KMS-11 (cell line): ENCODE measurements at regions not wholly inside any gene's neighbourhood (a gene's known extent, or its start where the extent isn't known, plus 50 kb on each side); places are given as distances from the start of the nearest gene placed in this dataset.

Experiments
- H2AFZ ChIP-seq: fragments of 200-600 bp; sonication (generic); 2 replicates; pipeline ENCODE4 v1.6.1; 2016; ENCODE audit warnings: antibody characterized with exemption, mixed run types, low read depth
- H3K27ac ChIP-seq: fragments of 200-600 bp; sonication (generic); 2 replicates; pipeline ENCODE4 v1.6.1; 2016; ENCODE audit warnings: mild to moderate bottlenecking, mixed run types
- H3K27me3 ChIP-seq: fragments of 200-600 bp; sonication (generic); 2 replicates; pipeline ENCODE4 v1.6.1; 2017; ENCODE audit warnings: mild to moderate bottlenecking, low read depth, mixed run types, moderate library complexity; ENCODE audit not compliant: insufficient read depth
- H3K36me3 ChIP-seq: fragments of 200-600 bp; sonication (generic); 2 replicates; pipeline ENCODE4 v1.6.1; 2017; ENCODE audit warnings: mild to moderate bottlenecking, mixed run types; ENCODE audit not compliant: insufficient read depth
- H3K4me1 ChIP-seq: fragments of 200-600 bp; sonication (generic); 2 replicates; pipeline ENCODE4 v1.6.1; 2016; ENCODE audit warnings: mild to moderate bottlenecking, low read depth, mixed run types; ENCODE audit not compliant: poor library complexity, severe bottlenecking
- H3K4me2 ChIP-seq: fragments of 200-600 bp; sonication (generic); 2 replicates; pipeline ENCODE4 v1.7.0; 2016; ENCODE audit warnings: mild to moderate bottlenecking, mixed run types
- H3K4me3 ChIP-seq: fragments of 200-600 bp; sonication (generic); IDR thresholded peaks from 2 replicates; pipeline ENCODE4 v1.6.1; 2017; ENCODE audit warnings: low read depth, low read length, mixed read lengths; ENCODE audit not compliant: insufficient read depth
- H3K79me2 ChIP-seq: fragments of 200-600 bp; sonication (generic); 2 replicates; pipeline ENCODE4 v1.6.1; 2016; ENCODE audit warnings: low read depth, mixed run types; ENCODE audit not compliant: insufficient read depth
- H3K9ac ChIP-seq: fragments of 200-600 bp; sonication (generic); 2 replicates; pipeline ENCODE4 v1.6.1; 2016; ENCODE audit warnings: mild to moderate bottlenecking, mixed run types
- H4K20me1 ChIP-seq: fragments of 200-600 bp; sonication (generic); 2 replicates; pipeline ENCODE4 v1.6.1; 2016; ENCODE audit warnings: mild to moderate bottlenecking, mixed run types; ENCODE audit not compliant: insufficient read depth
- CTCF ChIP-seq: fragments of 200-600 bp; sonication (generic); conservative IDR thresholded peaks from 2 replicates; pipeline ENCODE4 v1.6.1; 2017; ENCODE audit warnings: low read depth, mild to moderate bottlenecking, antibody characterized with exemption, low read length, moderate library complexity, mixed read lengths

GRCh38 chr1:166484871-166485270 lies 318.1 kb upstream of the FAM78B start:
- no peak overlapping the region for H3K9ac ChIP-seq
- H3K4me3 ChIP-seq, result no peak overlapping the region
- H3K79me2 ChIP-seq, result no peaks in the 10 kb centered on the region
- no peak overlapping the region for H2AFZ ChIP-seq
- no peak overlapping the region for H3K27ac ChIP-seq
- H4K20me1 ChIP-seq, result no peaks in the 10 kb centered on the region
- H3K4me1 ChIP-seq, result peaks cover 13% of the 10 kb centered on the region
- H3K36me3 ChIP-seq, result no peaks in the 10 kb centered on the region
- no peak for TF ChIP-seq CTCF
- H3K27me3 ChIP-seq, result no peaks in the 10 kb centered on the region
- no peak overlapping the region for H3K4me2 ChIP-seq

GRCh38 chr1:166485620-166486019 lies 318.8 kb upstream of the FAM78B start:
- Histone ChIP-seq H4K20me1 (no peaks in the 10 kb centered on the region), H3K4me3 (no peak overlapping the region), H3K27me3 (no peaks in the 10 kb centered on the region), H2AFZ (no peak overlapping the region), H3K4me1 (peaks cover 18% of the 10 kb centered on the region), H3K27ac (no peak overlapping the region), H3K79me2 (no peaks in the 10 kb centered on the region), H3K36me3 (no peaks in the 10 kb centered on the region), H3K9ac (no peak overlapping the region), H3K4me2 (no peak overlapping the region)
- no peak for TF ChIP-seq CTCF

GRCh38 chr1:166488327-166488726 lies 321.5 kb upstream of the FAM78B start:
- H3K9ac ChIP-seq, result no peak overlapping the region
- no peak overlapping the region for H3K27ac ChIP-seq
- H3K4me2 ChIP-seq, result no peak overlapping the region
- no peak overlapping the region for H3K4me3 ChIP-seq
- H3K36me3 ChIP-seq, result no peaks in the 10 kb centered on the region
- peaks cover 18% of the 10 kb centered on the region for H3K4me1 ChIP-seq
- no peaks in the 10 kb centered on the region for H3K79me2 ChIP-seq
- H2AFZ ChIP-seq, result no peak overlapping the region
- no peaks in the 10 kb centered on the region for H4K20me1 ChIP-seq
- H3K27me3 ChIP-seq, result no peaks in the 10 kb centered on the region
- TF ChIP-seq CTCF, result no peak

- Histone ChIP-seq H3K4me2 (peak overlapping the region; percentile 56), H2AFZ (peak overlapping the region; percentile 90), H4K20me1 (no peaks in the 10 kb centered on the region), H3K4me3 (peak overlapping the region; percentile 99), H3K4me1 (peaks cover 18% of the 10 kb centered on the region), H3K27me3 (no peaks in the 10 kb centered on the region), H3K27ac (peak overlapping the region; percentile 85), H3K36me3 (no peaks in the 10 kb centered on the region), H3K9ac (peak overlapping the region; percentile 86), H3K79me2 (no peaks in the 10 kb centered on the region)
- no peak for TF ChIP-seq CTCF
Measured at GRCh38 chr1:166489356-166489669, 322.5 kb upstream of the FAM78B start.
